ENCODE measurements at regions not wholly inside any gene's neighbourhood (a gene's known extent, or its start where the extent isn't known, plus 50 kb on each side); places are given as distances from the start of the nearest gene placed in this dataset.
"Not testable (repeated sequence)": the region's sequence is repeated elsewhere in the genome, so short reads cannot be mapped to it uniquely, and the experiment has no call there.

DNA sequence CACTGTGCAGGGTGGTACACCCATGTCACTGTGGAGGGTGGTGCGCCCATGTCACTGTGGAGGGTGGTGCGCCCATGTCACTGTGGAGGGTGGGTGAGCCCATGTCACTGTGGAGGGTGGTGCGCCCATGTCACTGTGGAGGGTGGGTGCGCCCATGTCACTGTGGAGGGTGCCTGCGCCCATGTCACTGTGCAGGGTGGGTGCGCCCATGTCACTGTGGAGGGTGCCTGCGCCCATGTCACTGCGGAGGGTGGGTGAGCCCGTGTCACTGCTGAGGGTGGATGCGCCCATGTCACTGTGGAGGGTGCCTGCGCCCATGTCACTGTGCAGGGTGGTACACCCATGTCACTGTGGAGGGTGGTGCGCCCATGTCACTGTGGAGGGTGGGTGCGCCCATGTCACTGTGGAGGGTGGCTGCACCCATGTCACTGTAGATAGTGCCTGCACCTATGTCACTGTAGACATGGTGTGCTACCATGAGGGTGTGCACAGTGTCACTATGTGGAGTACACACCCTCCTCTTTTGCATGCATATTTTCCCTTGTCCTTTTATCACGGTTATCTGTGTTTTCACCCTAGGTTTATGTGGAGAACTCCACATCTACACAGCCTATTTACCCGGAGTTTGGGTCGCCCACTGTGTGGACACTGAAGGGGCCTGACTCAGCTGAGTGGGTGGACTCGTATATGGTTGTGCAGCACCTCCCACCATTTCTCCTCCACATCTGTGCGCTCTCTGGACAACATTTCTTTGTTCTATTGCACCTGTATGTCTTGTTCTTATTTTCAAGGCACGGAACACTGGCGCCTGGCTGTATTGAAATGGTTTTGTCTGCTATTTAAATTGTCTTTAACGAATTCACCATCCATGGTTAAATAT lies 222.4 kb downstream of the ERMARD start:
- not testable (repeated sequence) for TF ChIP-seq POLR2A (IDR thresholded peaks at IDR 0.05; ENCODE audit: low read depth); POLR2AphosphoS5 (IDR thresholded peaks at IDR 0.05); EP300 (IDR thresholded peaks at IDR 0.05)
- TF ChIP-seq, protein P1, sequence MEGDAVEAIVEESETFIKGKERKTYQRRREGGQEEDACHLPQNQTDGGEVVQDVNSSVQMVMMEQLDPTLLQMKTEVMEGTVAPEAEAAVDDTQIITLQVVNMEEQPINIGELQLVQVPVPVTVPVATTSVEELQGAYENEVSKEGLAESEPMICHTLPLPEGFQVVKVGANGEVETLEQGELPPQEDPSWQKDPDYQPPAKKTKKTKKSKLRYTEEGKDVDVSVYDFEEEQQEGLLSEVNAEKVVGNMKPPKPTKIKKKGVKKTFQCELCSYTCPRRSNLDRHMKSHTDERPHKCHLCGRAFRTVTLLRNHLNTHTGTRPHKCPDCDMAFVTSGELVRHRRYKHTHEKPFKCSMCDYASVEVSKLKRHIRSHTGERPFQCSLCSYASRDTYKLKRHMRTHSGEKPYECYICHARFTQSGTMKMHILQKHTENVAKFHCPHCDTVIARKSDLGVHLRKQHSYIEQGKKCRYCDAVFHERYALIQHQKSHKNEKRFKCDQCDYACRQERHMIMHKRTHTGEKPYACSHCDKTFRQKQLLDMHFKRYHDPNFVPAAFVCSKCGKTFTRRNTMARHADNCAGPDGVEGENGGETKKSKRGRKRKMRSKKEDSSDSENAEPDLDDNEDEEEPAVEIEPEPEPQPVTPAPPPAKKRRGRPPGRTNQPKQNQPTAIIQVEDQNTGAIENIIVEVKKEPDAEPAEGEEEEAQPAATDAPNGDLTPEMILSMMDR (IDR thresholded peaks at IDR 0.05), result not testable (repeated sequence)

All from esophagus muscularis mucosa (tissue), 4 donors.